GM21360 (cell line): ENCODE measurements at regions not wholly inside any gene's neighbourhood (a gene's known extent, or its start where the extent isn't known, plus 50 kb on each side); places are given as distances from the start of the nearest gene placed in this dataset.

ENCODE experiments used
- ATAC-seq: cut with Tn5 transposase; IDR thresholded peaks from one replicate; pipeline ENCODE4 v1.9.1; 2021; ENCODE audit warnings: mild to moderate bottlenecking, moderate library complexity; ENCODE audit not compliant: unreplicated experiment

GRCh38 chr2:125041846-125042245, 1016.8 kb downstream of the CNTNAP5 start:
- no peak for ATAC-seq

GRCh38 chr2:125042727-125043126, 1017.6 kb downstream of the CNTNAP5 start:
- no peak for ATAC-seq

DNA sequence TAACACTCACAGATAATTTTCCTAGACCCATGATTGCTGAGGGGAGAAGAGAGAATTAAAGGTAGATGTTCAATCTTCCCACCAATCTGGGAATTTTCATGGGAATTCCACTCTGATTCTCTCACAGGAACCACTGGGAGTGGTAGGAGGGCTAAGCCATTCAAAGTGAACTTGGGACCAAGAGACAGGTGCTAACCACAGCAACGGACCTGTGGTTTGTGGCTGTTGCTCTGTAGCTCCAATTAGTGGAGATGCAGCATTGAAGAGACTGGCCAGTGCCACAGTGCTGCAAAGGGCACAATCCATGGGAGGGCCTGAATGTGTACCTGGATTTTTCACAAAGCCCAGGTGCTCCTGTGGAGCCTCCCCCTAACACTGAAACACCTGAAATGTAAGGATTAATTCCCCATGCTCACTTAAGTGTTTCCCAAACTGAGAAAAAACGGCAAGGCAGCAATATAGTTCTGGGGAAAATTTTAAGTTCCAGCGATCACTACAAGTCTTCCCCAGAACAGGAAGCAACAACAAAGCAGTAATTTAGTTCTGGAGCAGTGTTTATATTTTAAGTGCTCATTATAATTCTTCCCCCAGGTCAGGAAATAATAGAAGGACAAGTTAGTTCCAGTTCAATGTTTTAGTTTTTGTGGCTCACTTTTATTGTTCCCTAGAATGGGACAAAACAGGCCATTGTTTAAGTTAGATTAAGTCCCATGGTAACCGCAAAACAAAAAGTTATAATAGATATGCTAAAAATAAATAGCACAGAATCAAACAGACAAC, 1045.8 kb downstream of the CNTNAP5 start:
- no peak for ATAC-seq

DNA sequence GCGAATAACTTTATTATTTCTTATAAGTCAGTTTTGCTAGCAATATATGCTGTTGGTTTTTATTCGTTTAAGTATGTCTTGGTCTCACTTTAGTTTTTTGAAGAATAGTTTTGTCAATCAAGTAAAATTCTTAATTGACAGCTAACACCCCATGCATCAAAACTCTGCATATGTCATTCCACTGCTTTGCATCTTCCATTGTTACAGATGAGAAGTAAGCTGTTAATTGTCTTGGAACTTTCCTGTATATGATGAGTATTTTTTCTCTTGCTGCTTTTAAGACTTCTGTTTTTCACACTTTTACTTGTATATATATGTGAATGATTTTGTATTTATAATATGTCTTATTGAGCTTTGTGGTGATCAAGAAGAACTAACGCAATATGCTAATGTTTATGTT, 1048.4 kb downstream of the CNTNAP5 start:
- ATAC-seq: no peak

- no peak for ATAC-seq
Observed at GRCh38 chr2:125085904-125086303, 1060.8 kb downstream of the CNTNAP5 start.

DNA sequence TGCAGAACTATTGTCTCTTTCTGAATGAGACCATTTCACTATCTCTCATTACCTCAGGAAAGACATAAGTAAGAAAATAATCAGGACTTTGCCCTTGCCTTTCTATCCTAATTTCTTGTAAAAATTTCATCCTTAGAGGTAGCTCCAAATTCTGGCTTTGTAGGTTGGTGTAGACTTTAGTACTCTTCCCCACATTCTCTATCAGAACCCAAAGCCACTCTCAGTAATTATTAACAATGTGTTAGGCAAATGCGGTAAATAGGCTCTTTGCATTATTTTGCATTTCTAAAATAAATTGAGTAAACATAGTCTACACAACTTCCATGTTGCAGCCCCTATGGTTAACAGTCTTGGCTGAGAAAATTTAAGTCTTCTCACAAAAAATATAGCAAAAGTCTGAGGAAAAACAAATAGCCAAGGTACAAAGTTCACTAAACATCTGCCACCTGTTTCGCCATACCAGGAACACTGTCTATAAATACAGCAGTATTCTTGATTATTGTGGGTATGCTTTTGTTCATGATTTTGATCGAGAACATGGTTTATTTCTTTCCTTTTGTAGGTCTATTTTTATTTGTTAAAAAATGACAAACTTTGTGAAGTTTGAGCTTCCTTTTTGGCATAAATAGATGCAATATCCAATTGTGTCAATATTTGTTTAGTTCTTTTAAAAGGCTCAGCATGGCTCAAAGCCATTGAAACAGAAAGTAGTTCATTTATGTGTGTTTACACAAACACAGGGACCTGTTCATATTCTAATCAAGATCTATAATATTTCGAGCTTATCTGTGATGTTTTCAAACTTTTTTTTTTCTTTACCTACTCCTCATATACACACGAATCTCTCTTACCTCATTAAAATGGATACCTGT, 1061.5 kb downstream of the CNTNAP5 start:
- ATAC-seq: no peak

- ATAC-seq: no peak
Observed at GRCh38 chr2:125092276-125093009, 1067.4 kb downstream of the CNTNAP5 start.

DNA sequence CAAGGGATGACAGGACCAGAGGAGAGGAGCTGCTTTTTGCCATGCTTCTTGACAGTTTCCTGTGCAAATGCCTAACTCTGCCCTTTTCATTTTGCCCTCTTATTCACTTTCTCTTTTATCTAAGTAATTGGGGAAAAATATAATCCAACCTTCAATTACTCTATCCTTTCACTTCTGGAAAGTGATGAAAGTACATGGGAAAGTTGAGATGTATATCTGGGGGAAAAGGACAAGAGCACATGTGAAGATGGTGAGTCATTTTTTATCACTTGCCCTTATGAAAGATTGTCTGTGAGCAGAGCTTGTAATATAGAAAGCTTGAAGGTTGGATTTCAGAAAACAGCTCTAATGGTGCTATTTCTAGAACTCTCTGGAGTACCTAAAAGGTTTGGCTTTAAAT, 1070.7 kb downstream of the CNTNAP5 start:
- ATAC-seq: no peak

DNA sequence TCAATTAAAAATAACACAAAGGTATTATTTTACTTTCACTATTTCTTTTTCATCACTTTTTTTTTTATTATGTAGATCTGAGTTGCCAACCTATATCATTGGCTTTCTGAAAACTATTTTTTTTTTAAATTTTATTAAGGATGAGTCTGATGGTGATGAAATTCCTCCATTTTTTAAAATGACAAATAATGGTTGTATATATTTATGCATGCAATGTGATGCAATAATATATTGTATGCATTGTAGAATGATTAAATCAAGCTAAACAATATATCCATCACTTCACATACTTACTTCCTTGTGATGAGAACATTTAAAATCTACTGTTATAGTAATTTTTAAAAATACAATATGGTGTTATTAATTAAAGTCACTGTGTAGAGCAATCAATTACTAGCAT, 1081.6 kb downstream of the CNTNAP5 start:
- no peak for ATAC-seq

DNA sequence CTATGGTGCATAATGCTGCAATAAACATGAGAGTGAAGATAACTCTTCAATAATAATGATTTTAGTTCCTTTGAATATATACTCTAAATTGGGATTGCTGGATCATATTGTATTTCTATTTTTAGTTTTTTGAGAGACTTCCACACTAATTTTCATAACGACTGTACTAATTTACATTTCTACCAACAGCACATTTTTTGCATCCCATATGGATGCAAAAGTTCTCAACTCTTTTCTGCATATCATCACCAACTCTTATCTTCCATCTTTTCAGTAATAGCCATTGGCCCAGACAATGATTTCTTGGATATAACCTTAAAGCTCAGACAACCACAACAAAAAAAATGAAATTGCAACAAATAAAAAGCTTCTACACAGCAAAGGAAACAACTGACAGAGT, 1082.4 kb downstream of the CNTNAP5 start:
- ATAC-seq: no peak

DNA sequence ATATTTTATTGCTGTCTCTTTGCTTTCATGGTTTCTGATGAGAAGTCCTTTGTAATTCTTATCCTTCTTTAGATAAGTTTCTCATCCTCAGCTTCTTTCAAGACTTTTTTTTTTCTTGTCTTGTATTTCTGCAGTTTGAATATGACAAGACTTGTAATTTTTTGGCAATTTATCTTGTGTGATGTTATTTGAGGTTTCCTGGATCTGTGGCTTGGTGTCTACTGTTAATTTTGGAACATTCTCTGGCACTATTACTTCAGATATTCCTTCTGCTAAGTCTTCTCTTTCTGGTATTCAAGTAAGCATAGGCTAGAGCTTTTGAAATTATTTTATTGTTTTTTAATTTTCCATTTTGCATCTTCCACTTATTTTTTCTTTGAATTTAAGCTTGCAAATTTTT, 1083.2 kb downstream of the CNTNAP5 start:
- ATAC-seq: no peak

GRCh38 chr2:125125902-125126301, 1100.8 kb downstream of the CNTNAP5 start:
- ATAC-seq: no peak

DNA sequence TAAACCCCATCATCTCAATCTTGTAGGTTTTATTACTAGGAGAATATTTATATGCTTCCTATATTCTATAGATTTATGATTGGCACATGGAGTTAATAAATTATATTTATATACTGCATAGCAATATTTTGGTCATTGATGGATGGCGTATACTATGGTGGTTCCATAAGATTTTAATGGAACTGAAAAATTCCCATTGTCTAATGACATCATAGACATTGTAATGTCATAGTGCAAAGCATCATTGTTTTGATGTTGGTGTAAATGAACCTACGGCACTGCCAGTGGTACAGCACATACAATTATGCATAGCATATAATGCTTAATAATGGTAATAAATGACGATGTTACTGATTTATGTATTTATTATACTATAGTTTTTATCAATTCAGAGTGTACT, 1135.9 kb downstream of the CNTNAP5 start:
- no peak for ATAC-seq

DNA sequence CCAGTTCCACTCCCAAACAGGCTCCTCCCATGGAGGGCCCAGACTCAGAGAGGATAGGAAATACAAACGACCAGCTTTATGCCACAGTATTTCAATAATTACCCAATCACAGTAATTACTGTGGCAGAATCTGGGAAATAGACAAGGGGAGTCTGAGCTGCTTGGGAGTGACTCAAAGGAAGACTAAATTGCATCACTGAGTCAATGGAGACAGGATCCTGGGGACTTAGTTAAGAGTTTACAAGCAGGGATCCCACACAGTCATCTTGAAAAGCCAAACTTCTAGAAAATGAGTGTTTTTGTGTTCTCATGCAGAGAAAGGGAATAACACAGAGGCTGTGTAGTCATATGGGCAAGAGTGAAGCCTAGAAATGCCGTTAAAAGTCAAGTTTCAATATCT, 1142.1 kb downstream of the CNTNAP5 start:
- no peak for ATAC-seq

- no peak for ATAC-seq
Observed at GRCh38 chr2:125167820-125168219, 1142.7 kb downstream of the CNTNAP5 start.

- ATAC-seq: no peak
Observed at GRCh38 chr2:125168442-125168841, 1143.4 kb downstream of the CNTNAP5 start.

- no peak for ATAC-seq
Observed at GRCh38 chr2:125169022-125169763, 1144.1 kb downstream of the CNTNAP5 start.

DNA sequence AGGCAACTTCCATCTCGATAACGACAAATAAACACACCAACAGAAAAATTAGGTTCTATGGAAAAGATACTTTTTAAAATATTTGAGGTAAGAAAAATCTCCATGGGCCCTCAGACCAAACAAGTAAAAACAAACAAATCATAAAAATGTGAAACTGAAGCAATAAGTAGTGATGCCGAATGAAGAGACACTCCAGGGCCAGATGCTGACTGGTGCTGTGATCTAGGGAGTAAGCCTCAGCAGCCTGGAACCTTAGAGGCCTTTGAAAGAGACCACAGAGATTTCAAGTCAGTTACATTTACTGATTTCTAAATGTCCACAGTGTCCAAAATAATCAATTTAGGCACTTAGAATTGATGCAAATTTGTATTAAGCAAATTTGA, 1144.7 kb downstream of the CNTNAP5 start:
- ATAC-seq: no peak

DNA sequence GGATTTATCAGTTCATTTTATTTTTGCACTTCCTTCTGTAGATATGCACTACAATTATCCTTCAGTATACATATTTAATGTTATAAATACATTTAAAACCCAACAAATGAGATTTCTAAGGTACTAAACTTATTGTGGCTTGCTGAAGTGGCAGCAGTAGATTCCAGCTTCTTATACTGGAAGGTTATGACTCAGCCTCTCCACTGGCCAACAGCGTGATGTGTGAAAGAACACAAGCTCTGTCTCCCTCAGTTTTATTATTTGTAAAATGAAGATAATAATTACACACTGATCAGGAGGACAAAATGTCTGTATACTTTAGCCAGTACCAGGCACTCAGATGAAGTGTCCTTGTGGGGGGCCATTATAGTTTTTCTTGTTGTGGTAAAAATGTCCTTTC, 1147.1 kb downstream of the CNTNAP5 start:
- ATAC-seq: no peak

- ATAC-seq: no peak
Observed at GRCh38 chr2:125175415-125175814, 1150.3 kb downstream of the CNTNAP5 start.
